HG02840 (cell line): ENCODE measurements at regions not wholly inside any gene's neighbourhood (a gene's known extent, or its start where the extent isn't known, plus 50 kb on each side); places are given as distances from the start of the nearest gene placed in this dataset.

ENCODE experiments used
- ATAC-seq: cut with Tn5 transposase; IDR thresholded peaks from one replicate; pipeline ENCODE4 v1.9.1; 2021; ENCODE audit warnings: mild to moderate bottlenecking, moderate library complexity, moderate number of reproducible peaks; ENCODE audit not compliant: unreplicated experiment, low FRiP score

DNA sequence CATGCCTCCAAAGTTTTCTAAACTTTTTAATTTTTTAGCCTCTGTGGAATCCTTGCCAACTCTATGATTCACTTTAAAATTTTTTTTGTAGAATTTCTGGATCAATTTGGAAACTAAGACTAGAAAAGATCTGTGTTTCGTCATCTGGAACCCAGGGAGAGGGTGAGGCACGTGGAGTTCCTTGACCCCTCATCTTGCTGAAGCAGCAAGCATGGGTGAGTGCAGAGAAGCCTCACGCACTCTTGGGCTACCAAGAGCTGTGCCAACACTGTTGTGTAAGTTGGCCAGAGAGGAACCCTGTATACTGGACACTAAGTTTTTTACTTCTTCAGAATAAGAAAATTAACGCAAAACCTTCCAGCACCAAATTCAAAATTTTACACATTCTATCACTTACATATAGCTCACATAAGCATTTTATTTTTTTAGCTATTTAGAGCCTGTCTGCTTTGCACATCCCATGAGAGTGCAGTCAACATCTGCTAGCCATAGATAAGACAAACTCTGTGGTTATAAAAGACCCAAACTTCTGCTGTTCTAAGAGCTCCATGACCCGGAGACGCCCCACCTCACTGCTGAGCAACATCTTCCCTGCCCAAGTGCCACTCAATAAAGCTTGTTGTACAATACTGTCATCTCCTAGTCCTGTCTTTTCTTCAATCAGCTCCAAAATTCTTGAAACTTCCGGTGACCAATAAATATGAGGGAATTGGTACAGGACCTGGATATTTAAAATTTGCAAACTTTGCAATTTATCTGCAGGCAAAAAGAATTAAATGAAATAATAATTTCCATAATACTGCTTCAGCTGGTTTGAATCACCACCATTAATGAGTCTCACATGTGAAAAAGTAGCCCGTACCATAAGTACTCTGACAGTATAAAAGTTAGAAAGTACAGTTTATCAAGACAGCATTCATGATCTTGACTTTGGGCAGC, 69.7 kb upstream of the ADCY2 start:
- no peak for ATAC-seq

GRCh38 chr5:7329141-7329540, 66.8 kb upstream of the ADCY2 start:
- ATAC-seq, result no peak

DNA sequence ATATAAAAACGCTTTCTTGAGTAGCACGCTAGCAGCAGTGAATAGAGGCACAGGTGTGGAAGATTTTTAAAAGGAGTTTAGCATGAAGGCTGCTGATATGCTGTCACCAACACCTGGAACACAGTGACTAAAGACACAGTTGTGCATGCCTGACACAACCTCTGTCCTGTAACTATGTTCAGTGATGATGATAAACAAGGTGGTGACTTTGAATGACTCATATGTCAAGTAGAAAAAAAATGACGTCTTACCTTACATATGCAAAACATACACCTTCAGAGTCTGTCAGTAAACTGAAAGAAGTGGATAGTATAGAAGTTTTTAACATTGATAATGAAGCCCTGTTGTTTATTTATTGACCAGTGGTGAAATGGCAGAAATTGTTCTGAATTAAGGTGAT, 66.2 kb upstream of the ADCY2 start:
- no peak for ATAC-seq

DNA sequence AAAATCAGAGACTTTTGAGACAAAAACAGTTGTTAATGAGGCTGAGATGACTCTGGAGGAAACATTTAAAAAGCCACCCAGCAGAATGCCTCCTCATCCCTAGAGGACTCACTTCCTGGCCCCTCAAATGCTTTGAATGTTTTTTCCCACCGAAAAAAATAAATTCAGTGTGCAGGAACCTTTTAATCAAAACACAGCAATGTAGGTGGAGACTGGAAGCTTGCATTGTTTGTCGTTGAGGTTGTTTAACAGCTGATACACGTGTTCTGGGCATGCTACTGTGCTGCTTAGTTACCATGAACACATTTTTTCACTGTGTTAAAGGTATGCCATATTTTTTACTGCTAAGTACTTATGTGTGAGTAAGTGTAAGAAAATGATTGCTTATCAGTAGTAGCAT, 65.7 kb upstream of the ADCY2 start:
- no peak for ATAC-seq

GRCh38 chr5:7331131-7331530, 64.8 kb upstream of the ADCY2 start:
- ATAC-seq, result no peak
